Vagina (tissue), 2 donors: ENCODE measurements at regions not wholly inside any gene's neighbourhood (a gene's known extent, or its start where the extent isn't known, plus 50 kb on each side); places are given as distances from the start of the nearest gene placed in this dataset.

Experiments used
- CTCF ChIP-seq, 3 experiments: fragments of 450-650 bp in 2 of 3; fragments of 200-600 bp in 1 of 3; sonication (generic) in 1 of 3; IDR thresholded peaks; one replicate each; pipeline ENCODE4 v1.5.1; 2017 to 2019; ENCODE audit warnings: antibody characterized with exemption in 3 of 3, mild to moderate bottlenecking in 2 of 3, moderate library complexity in 2 of 3
- POLR2A ChIP-seq, 2 donors: fragments of 450-650 bp; IDR thresholded peaks; one replicate each; pipeline ENCODE4 v1.6.1; 2017; ENCODE audit warnings: antibody characterized with exemption in 2 of 2, mild to moderate bottlenecking in 2 of 2, moderate library complexity in 2 of 2
- POLR2AphosphoS5 ChIP-seq, 2 donors: sonication (generic); formaldehyde crosslinking; IDR thresholded peaks; one replicate each; pipeline ENCODE4 v1.9.0; 2017; ENCODE audit warnings: antibody characterized with exemption in 2 of 2, mild to moderate bottlenecking in 2 of 2, low read depth in 1 of 2; ENCODE audit not compliant: insufficient read depth in 1 of 2

- TF ChIP-seq CTCF (IDR thresholded peaks at IDR 0.05) = no peak
- no peak for TF ChIP-seq POLR2AphosphoS5 (IDR thresholded peaks at IDR 0.05; ENCODE audit: insufficient read depth in 1 of 2, low read depth in 1 of 2)
- TF ChIP-seq POLR2A (IDR thresholded peaks at IDR 0.05) = no peak
Measured at GRCh38 chr9:71519098-71519696, 249.1 kb downstream of the CEMIP2 start.
